DND-41 (cell line): ENCODE measurements at regions not wholly inside any gene's neighbourhood (a gene's known extent, or its start where the extent isn't known, plus 50 kb on each side); places are given as distances from the start of the nearest gene placed in this dataset.

Experiments used
- EZH2 ChIP-seq: IDR thresholded peaks from 3 replicates; pipeline ENCODE4 v1.6.1; 2012; ENCODE audit warnings: borderline replicate concordance, low read depth, mild to moderate bottlenecking, moderate library complexity, low read length, inconsistent platforms; ENCODE audit not compliant: severe bottlenecking
- TF ChIP-seq, protein P1 (sequence below): IDR thresholded peaks from 2 replicates; pipeline ENCODE4 v1.5.1; 2012; ENCODE audit warnings: borderline replicate concordance, low read length, moderate library complexity, mild to moderate bottlenecking; ENCODE audit not compliant: poor library complexity, severe bottlenecking; ENCODE audit errors: extremely low read depth

GRCh38 chr19:30102239-30102638 lies 160.2 kb downstream of the URI1 start:
- TF ChIP-seq, protein P1, sequence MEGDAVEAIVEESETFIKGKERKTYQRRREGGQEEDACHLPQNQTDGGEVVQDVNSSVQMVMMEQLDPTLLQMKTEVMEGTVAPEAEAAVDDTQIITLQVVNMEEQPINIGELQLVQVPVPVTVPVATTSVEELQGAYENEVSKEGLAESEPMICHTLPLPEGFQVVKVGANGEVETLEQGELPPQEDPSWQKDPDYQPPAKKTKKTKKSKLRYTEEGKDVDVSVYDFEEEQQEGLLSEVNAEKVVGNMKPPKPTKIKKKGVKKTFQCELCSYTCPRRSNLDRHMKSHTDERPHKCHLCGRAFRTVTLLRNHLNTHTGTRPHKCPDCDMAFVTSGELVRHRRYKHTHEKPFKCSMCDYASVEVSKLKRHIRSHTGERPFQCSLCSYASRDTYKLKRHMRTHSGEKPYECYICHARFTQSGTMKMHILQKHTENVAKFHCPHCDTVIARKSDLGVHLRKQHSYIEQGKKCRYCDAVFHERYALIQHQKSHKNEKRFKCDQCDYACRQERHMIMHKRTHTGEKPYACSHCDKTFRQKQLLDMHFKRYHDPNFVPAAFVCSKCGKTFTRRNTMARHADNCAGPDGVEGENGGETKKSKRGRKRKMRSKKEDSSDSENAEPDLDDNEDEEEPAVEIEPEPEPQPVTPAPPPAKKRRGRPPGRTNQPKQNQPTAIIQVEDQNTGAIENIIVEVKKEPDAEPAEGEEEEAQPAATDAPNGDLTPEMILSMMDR: no peak
- TF ChIP-seq EZH2: no peak
